IMR-90 (cell line): ENCODE measurements at regions not wholly inside any gene's neighbourhood (a gene's known extent, or its start where the extent isn't known, plus 50 kb on each side); places are given as distances from the start of the nearest gene placed in this dataset.

ENCODE experiments used
- BHLHE40 ChIP-seq: fragments of 150-350 bp; IDR thresholded peaks from 2 replicates; pipeline ENCODE4 v1.6.1; 2016; ENCODE audit warnings: mild to moderate bottlenecking, low read depth, low read length
- CEBPB ChIP-seq: IDR thresholded peaks from 2 replicates; pipeline ENCODE4 v1.6.1; 2012; ENCODE audit warnings: low read depth, low read length, improper control_type of control experiment
- CHD1 ChIP-seq: IDR thresholded peaks from 2 replicates; pipeline ENCODE4 v1.6.1; 2012; ENCODE audit warnings: low read depth, low read length, improper control_type of control experiment
- MAFK ChIP-seq: IDR thresholded peaks from 2 replicates; pipeline ENCODE4 v1.6.1; 2012; ENCODE audit warnings: low read depth, low read length, improper control_type of control experiment
- MAZ ChIP-seq: IDR thresholded peaks from 2 replicates; pipeline ENCODE4 v1.6.1; 2012; ENCODE audit warnings: low read depth, mild to moderate bottlenecking, low read length, improper control_type of control experiment, moderate library complexity, borderline replicate concordance
- MXI1 ChIP-seq: IDR thresholded peaks from 2 replicates; pipeline ENCODE4 v1.6.1; 2012; ENCODE audit warnings: low read depth, mild to moderate bottlenecking, low read length, moderate library complexity, borderline replicate concordance
- POLR2A ChIP-seq: IDR thresholded peaks from 2 replicates; pipeline ENCODE4 v1.6.1; 2012; ENCODE audit warnings: mild to moderate bottlenecking, low read depth, low read length
- RAD21 ChIP-seq: IDR thresholded peaks from 2 replicates; pipeline ENCODE4 v1.6.1; 2012; ENCODE audit warnings: low read length, improper control_type of control experiment
- RCOR1 ChIP-seq: IDR thresholded peaks from 2 replicates; pipeline ENCODE4 v1.6.1; 2012; ENCODE audit warnings: mild to moderate bottlenecking, low read length, improper control_type of control experiment; ENCODE audit not compliant: insufficient replicate concordance
- SMC3 ChIP-seq: fragments of 150-350 bp; IDR thresholded peaks from 2 replicates; pipeline ENCODE4 v1.6.1; 2016; ENCODE audit warnings: low read depth, mild to moderate bottlenecking, antibody characterized with exemption, low read length, moderate library complexity
- TF ChIP-seq, protein P1 (sequence below): conservative IDR thresholded peaks from 2 replicates; pipeline ENCODE4 v1.5.1; 2012; ENCODE audit warnings: mild to moderate bottlenecking, low read depth, low read length, improper control_type of control experiment
- TF ChIP-seq, protein P2 (sequence below): fragments of 150-350 bp; IDR thresholded peaks from 2 replicates; pipeline ENCODE4 v1.6.1; 2016; ENCODE audit warnings: low read depth, mild to moderate bottlenecking, low read length, moderate library complexity, borderline replicate concordance
- TF ChIP-seq, protein P3 (sequence below): fragments of 150-350 bp; IDR thresholded peaks from 2 replicates; pipeline ENCODE4 v1.6.1; 2017; ENCODE audit warnings: mild to moderate bottlenecking, antibody characterized with exemption, low read length, low read depth

DNA sequence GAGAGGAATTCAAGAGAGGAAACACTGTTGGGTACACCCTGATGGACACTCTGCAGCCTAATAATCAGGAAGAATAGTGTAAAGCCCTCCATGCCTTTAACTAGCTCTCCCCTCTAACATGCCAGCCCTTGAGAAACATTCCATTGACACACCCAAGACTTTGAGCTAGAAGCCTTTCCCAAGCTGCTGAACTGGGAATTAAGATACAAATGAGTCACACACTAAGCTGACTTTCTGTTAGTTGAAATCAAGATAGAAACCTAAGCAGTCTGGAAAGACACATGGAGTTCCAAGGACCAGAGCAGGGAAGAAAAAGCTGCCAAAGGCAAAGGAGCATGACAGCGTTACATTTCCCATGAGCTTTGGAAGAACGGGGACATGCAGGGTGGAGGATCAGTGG lies 380.8 kb downstream of the NPHP4 start:
- TF ChIP-seq, protein P1, sequence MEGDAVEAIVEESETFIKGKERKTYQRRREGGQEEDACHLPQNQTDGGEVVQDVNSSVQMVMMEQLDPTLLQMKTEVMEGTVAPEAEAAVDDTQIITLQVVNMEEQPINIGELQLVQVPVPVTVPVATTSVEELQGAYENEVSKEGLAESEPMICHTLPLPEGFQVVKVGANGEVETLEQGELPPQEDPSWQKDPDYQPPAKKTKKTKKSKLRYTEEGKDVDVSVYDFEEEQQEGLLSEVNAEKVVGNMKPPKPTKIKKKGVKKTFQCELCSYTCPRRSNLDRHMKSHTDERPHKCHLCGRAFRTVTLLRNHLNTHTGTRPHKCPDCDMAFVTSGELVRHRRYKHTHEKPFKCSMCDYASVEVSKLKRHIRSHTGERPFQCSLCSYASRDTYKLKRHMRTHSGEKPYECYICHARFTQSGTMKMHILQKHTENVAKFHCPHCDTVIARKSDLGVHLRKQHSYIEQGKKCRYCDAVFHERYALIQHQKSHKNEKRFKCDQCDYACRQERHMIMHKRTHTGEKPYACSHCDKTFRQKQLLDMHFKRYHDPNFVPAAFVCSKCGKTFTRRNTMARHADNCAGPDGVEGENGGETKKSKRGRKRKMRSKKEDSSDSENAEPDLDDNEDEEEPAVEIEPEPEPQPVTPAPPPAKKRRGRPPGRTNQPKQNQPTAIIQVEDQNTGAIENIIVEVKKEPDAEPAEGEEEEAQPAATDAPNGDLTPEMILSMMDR: no peak
- TF ChIP-seq MXI1 (no peak), SMC3 (no peak), CEBPB (no peak), POLR2A (no peak), RCOR1 (no peak), RAD21 (no peak), MAFK (no peak), CHD1 (no peak), MAZ (no peak), BHLHE40 (no peak)
- TF ChIP-seq, protein P2, sequence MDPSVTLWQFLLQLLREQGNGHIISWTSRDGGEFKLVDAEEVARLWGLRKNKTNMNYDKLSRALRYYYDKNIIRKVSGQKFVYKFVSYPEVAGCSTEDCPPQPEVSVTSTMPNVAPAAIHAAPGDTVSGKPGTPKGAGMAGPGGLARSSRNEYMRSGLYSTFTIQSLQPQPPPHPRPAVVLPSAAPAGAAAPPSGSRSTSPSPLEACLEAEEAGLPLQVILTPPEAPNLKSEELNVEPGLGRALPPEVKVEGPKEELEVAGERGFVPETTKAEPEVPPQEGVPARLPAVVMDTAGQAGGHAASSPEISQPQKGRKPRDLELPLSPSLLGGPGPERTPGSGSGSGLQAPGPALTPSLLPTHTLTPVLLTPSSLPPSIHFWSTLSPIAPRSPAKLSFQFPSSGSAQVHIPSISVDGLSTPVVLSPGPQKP: no peak
- TF ChIP-seq, protein P3, sequence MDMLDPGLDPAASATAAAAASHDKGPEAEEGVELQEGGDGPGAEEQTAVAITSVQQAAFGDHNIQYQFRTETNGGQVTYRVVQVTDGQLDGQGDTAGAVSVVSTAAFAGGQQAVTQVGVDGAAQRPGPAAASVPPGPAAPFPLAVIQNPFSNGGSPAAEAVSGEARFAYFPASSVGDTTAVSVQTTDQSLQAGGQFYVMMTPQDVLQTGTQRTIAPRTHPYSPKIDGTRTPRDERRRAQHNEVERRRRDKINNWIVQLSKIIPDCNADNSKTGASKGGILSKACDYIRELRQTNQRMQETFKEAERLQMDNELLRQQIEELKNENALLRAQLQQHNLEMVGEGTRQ: no peak
